HEK293 (cell line): ENCODE measurements at regions not wholly inside any gene's neighbourhood (a gene's known extent, or its start where the extent isn't known, plus 50 kb on each side); places are given as distances from the start of the nearest gene placed in this dataset.

ENCODE experiments used
- CTCF ChIA-PET: fragments of 350-600 bp; formaldehyde crosslinking; extraction: SDS; loops from one replicate; lab custom pipeline; 2021; ENCODE audit warnings: antibody characterized with exemption; lab: Yijun Ruan, JAX
- POLR2A ChIA-PET: fragments of 300-600 bp; formaldehyde crosslinking; extraction: SDS; loops from one replicate; lab custom pipeline; 2020; ENCODE audit warnings: antibody characterized with exemption, inconsistent platforms; lab: Yijun Ruan, JAX
- H3K27ac ChIP-seq: fragments of 200-500 bp; sonication (Bioruptor generic); 2 replicates; pipeline ENCODE4 v1.5.1; 2014; ENCODE audit warnings: low read depth, low read length, control low read depth, inconsistent platforms; ENCODE audit errors: extremely low read depth
- H3K36me3 ChIP-seq, 2 experiments: fragments of 200-500 bp in 1 of 2; sonication (Bioruptor generic) in 1 of 2; 1 replicate in 1 of 2; 2 replicates in 1 of 2; pipeline ENCODE4 v1.5.1; 2014 to 2017; ENCODE audit warnings: inconsistent platforms in 2 of 2, low read length in 2 of 2; ENCODE audit not compliant: control insufficient read depth in 2 of 2, insufficient read depth in 1 of 2
- H3K4me1 ChIP-seq: fragments of 200-500 bp; sonication (Bioruptor generic); 2 replicates; pipeline ENCODE4 v1.5.1; 2014; ENCODE audit warnings: mild to moderate bottlenecking, low read length, inconsistent platforms; ENCODE audit not compliant: control insufficient read depth, insufficient read depth
- H3K4me3 ChIP-seq: 2 replicates; pipeline ENCODE4 v1.5.1; 2011; ENCODE audit warnings: low read depth, mild to moderate bottlenecking, control low read depth, low read length, moderate library complexity
- H3K9me3 ChIP-seq: fragments of 200-500 bp; sonication (Bioruptor generic); 2 replicates; pipeline ENCODE4 v1.5.1; 2014; ENCODE audit warnings: low read depth, low read length, inconsistent platforms; ENCODE audit not compliant: control insufficient read depth, insufficient read depth
- HOXA7 ChIP-seq: sonication (generic); formaldehyde crosslinking; IDR thresholded peaks from 2 replicates; pipeline ENCODE4 v1.8.1; 2022; ENCODE audit warnings: missing genetic modification reagents, borderline replicate concordance
- KLF9 ChIP-seq: fragments of 450-650 bp; formaldehyde crosslinking; IDR thresholded peaks from 2 replicates; pipeline ENCODE4 v1.5.1; 2016; ENCODE audit warnings: missing biosample characterization, missing genetic modification characterization, low read depth
- ZBTB48 ChIP-seq: fragments of 450-650 bp; formaldehyde crosslinking; IDR thresholded peaks from 2 replicates; pipeline ENCODE4 v1.5.1; 2016; ENCODE audit warnings: missing biosample characterization, missing genetic modification characterization
- ZNF18 ChIP-seq: fragments of 450-650 bp; formaldehyde crosslinking; IDR thresholded peaks from 2 replicates; pipeline ENCODE4 v1.5.1; 2016; ENCODE audit warnings: missing biosample characterization, missing genetic modification characterization
- ZNF324 ChIP-seq: fragments of 450-650 bp; formaldehyde crosslinking; IDR thresholded peaks from 2 replicates; pipeline ENCODE4 v1.5.1; 2016; ENCODE audit warnings: missing biosample characterization, missing genetic modification characterization
- ZNF398 ChIP-seq: fragments of 450-650 bp; formaldehyde crosslinking; IDR thresholded peaks from 2 replicates; pipeline ENCODE4 v1.5.1; 2017; ENCODE audit warnings: missing biosample characterization, missing genetic modification characterization
- ZNF518A ChIP-seq: fragments of 450-650 bp; formaldehyde crosslinking; conservative IDR thresholded peaks from 2 replicates; pipeline ENCODE4 v1.5.1; 2016; ENCODE audit warnings: low read depth, missing biosample characterization, missing genetic modification characterization
- ZNF585B ChIP-seq: fragments of 450-650 bp; formaldehyde crosslinking; IDR thresholded peaks from 2 replicates; pipeline ENCODE4 v1.5.1; 2016; ENCODE audit warnings: missing biosample characterization, missing genetic modification characterization
- ZNF670 ChIP-seq: fragments of 450-650 bp; formaldehyde crosslinking; IDR thresholded peaks from 2 replicates; pipeline ENCODE4 v1.5.1; 2016; ENCODE audit warnings: missing biosample characterization, missing genetic modification characterization, low read depth
- ZNF707 ChIP-seq: fragments of 450-650 bp; formaldehyde crosslinking; IDR thresholded peaks from 2 replicates; pipeline ENCODE4 v1.5.1; 2016; ENCODE audit warnings: missing biosample characterization, missing genetic modification characterization
- ZNF776 ChIP-seq: fragments of 450-650 bp; formaldehyde crosslinking; IDR thresholded peaks from 2 replicates; pipeline ENCODE4 v1.5.0; 2017; ENCODE audit warnings: missing biosample characterization, missing genetic modification characterization, borderline replicate concordance
- ZNF837 ChIP-seq: fragments of 450-650 bp; formaldehyde crosslinking; IDR thresholded peaks from 2 replicates; pipeline ENCODE4 v1.5.1; 2016; ENCODE audit warnings: missing biosample characterization, missing genetic modification characterization
- ZSCAN4 ChIP-seq: fragments of 450-650 bp; formaldehyde crosslinking; IDR thresholded peaks from 2 replicates; pipeline ENCODE4 v1.5.1; 2017; ENCODE audit warnings: missing biosample characterization, missing genetic modification characterization
- TF ChIP-seq, protein P1 (sequence below): sonication (generic); formaldehyde crosslinking; IDR thresholded peaks from 2 replicates; pipeline ENCODE4 v1.8.1; 2022; ENCODE audit warnings: mild to moderate bottlenecking, moderate library complexity, missing genetic modification reagents

DNA sequence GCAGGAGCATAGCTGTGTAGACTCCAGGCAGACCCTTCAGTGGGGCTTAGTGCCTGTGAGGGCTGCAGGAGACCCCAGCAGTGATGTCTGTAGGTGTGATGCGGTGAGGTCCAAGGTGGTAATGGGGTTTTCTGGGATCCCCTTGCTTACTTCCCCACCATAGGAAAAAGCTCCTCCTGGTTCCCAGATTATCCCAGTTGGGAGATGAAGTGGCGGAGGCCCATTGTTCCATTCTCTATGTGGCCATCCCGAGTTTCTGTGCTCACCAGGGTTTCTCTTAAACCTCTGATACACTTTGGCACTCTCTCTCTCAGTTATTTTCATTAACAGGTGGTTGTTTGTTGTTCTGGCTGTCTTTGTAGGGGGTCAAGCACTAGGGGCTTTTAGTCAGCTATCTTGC, 146.7 kb upstream of the IGF1R start:
- no peak for TF ChIP-seq ZSCAN4 (tag by site-specific recombination)
- Histone ChIP-seq H3K27ac (no peak overlapping the region), H3K36me3 (no peaks in the 10 kb centered on the region), H3K4me1 (no peaks in the 10 kb centered on the region), H3K9me3 (no peaks in the 10 kb centered on the region), H3K4me3 (no peak overlapping the region)
- POLR2A ChIA-PET: no interaction called here
- CTCF ChIA-PET: no interaction called here

DNA sequence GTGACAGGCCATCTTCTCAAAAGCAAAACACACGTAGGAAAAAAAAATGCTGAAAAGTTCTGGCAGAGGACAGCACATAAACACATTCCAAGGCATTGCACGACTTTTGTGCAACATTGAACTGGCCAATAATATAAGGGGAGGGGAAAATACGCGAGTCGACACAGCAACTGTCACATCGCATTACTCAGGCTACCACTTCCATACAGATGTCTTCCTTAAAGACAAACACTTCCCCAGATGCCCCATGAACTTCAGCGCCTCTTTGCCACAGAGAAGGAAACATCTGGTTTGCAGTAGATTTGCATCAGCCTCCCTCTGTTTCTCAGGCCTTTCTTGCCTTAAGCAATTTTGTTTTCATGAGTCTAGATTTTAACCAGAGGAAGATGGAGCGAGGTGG, 144.4 kb upstream of the IGF1R start:
- ChIA-PET CTCF (interaction anchor here (1.3 to 2.8 kb wide), 2 partner anchors 10 to 15 kb away, joined by 4 to 11 read pairs; no protein-coding TSS in a partner anchor), POLR2A (no interaction called here)
- H3K27ac ChIP-seq: no peak overlapping the region

DNA sequence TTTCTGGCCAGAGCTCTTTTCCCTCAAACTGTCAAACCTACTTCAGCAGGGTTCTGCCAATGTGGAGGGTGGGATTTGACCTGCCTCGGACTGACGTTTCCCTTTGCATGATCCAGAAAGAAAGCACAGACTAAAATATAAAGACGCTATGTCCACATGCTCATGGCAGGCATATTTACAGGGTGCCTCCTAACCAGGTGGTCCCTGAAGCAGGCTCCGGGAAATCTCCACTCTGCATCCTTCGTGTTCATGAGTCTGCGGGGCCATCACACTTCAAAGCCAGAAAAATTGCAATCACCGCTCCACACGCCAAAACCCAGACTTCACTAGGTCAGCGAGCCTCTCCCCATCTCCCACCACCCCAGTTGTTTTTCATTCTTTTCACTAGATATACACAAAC, 143.3 kb upstream of the IGF1R start:
- ChIA-PET POLR2A (no interaction called here), CTCF (interaction anchor here (0.6 to 2.8 kb wide), 3 partner anchors 14 to 267 kb away, joined by 3 to 11 read pairs (median 3); no protein-coding TSS in a partner anchor)
- TF ChIP-seq ZNF518A (tag by site-specific recombination) (no peak), HOXA7 (CRISPR knock-in tag) (no peak), ZNF776 (tag by site-specific recombination) (no peak)
- no peak overlapping the region for H3K4me3 ChIP-seq
- no peaks in the 10 kb centered on the region for H3K9me3 ChIP-seq
- no peaks in the 10 kb centered on the region for H3K4me1 ChIP-seq
- H3K36me3 ChIP-seq: no peaks in the 10 kb centered on the region
- H3K27ac ChIP-seq: no peak overlapping the region

More for the DNA sequence above, 144.4 kb upstream of the IGF1R start:
- no peaks in the 10 kb centered on the region for H3K36me3 ChIP-seq
- no peaks in the 10 kb centered on the region for H3K4me1 ChIP-seq
- H3K9me3 ChIP-seq: no peaks in the 10 kb centered on the region
- TF ChIP-seq ZNF398 (tag by site-specific recombination) (no peak), KLF9 (tag by site-specific recombination) (no peak), ZNF585B (no peak), ZNF324 (no peak), ZNF670 (no peak), ZNF18 (tag by site-specific recombination) (no peak), ZNF837 (tag by site-specific recombination) (no peak), ZNF707 (tag by site-specific recombination) (no peak), ZBTB48 (no peak)
- TF ChIP-seq, protein P1, sequence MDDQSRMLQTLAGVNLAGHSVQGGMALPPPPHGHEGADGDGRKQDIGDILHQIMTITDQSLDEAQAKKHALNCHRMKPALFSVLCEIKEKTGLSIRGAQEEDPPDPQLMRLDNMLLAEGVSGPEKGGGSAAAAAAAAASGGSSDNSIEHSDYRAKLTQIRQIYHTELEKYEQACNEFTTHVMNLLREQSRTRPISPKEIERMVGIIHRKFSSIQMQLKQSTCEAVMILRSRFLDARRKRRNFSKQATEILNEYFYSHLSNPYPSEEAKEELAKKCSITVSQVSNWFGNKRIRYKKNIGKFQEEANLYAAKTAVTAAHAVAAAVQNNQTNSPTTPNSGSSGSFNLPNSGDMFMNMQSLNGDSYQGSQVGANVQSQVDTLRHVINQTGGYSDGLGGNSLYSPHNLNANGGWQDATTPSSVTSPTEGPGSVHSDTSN (CRISPR knock-in tag): no peak
- TF ChIP-seq, all 188 proteins: peak for 0
- no peak overlapping the region for H3K4me3 ChIP-seq
